ENCODE measurements at regions not wholly inside any gene's neighbourhood (a gene's known extent, or its start where the extent isn't known, plus 50 kb on each side); places are given as distances from the start of the nearest gene placed in this dataset.

DNA sequence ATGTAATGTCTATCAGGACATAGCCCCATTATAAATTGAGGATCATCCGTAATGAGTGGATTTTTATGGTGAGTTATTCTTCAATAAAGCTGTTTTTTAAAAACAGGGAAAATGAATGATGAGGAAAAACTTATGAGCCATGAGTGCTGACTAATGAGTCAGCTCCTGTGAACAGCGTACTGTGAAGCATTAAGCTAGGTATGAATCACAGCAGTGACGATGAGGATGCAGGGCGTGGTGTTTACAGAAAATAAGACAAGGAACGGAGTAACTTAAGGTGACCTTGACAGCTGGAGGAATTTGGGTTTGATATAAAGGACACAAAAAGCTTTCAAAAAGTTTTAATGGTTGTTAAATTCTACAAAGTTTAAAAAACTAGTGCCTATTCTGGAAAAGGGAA, 96.3 kb downstream of the FOXF2 start:
- no peak for DNase-seq

DNA sequence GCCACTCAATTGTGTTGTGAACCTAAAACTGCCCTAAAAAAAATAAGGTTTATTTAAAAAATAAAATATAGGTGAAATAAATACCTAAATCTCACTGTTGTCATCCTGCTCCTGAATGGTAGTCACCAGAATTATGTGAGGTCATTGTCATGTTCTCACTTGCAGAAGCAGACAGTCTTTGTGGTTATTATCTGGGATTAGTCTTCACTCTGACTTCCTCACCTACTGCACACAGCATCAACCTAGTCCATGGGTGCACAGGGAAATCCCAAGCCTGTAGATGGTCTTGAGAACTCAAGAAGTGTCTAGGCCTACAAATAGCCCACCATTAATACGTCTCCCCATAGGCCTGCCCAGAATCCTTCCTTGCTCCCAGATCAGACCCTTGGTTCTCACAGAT, 97.0 kb downstream of the FOXF2 start:
- no peak for DNase-seq

DNA sequence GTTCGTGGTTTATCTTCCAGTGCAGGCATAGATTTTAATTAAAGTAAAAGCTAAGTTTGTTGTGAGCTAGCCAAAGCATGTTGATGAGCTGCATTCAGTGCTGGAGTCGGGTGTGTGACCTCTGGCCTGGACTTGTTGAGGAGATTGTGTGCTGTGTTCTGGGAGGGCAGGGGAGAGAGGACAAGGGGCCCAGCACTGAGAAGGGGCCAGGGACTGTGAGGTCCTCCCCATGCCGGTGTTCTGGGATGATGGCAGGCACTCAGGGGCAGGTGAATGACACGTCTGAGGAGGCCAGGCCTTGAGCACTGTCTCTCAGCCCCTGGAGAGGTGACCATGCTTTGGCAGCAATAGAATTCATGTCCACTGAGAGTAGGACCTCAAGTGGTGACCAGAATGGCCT, 97.9 kb downstream of the FOXF2 start:
- no peak for DNase-seq

DNA sequence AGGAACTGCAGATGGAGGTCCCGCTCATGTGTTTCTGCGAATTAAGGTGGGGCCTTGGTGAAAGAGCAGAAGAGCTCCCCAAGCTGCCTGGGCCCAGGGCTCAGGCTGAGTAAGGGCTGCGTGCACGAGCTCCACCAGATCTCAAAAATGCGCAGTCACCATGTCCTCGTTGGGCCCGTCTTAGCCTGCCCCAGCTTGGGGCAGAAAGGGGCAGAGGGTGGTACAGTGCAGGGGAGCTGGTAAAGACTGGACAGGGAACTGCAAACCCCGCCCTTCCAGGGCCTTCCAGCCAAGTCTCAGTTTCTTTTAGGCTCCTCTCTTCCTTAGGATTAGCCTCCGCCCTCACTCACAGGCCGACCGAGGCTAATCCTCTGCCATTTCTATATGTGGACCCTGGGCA, 101.6 kb downstream of the FOXF2 start:
- no peak for DNase-seq

DNA sequence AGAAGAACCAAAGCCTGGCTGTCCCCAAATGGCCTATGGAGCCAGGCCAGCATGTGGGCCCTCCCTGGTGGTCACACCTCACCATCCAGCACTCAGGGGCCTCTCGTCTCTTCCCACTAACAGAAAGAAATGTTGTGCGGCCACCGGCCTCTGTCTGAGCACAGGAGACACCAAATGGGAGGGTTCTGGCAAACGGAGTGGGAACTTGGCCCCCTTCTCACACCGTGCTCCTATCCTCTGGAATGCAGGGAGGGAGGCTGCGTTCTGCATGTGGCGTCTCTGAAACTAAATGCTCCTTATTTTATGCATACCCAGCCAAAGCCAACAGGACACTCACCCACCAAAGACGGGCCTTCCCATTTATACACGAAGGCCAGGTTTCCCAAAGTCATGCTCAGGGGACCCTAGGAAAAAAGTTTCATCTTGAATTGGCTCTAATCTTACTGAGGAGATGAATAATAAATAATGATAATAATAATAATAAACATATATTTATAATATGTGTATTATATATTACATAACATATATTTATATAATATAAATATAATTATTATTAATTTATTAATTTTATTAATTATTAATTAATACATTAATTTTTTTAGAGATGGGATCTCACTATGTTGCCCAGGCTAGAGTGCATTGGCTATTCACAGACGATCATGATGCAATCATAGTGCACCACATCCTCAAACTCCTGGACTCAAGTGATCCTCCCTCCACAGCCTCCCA, 102.4 kb downstream of the FOXF2 start:
- DNase-seq: no peak

DNA sequence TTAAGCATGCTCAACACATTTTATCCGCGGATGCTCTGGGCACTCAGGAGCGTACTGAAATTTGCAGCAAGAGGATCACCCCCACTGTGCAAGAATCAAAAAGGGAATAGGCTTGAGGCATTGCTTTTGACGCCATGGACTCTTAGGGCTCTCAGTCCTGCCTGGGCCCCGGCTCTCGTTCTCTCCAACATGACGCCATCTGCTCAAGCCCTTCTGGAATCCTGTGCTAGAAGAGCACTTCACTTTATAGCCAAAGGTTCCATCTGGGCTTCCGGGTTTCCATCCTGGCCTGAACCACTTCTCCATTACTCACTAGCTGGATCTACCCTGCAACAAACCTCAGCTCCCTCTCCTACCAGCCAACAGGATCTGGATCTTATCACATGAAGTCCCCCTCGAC, 105.3 kb downstream of the FOXF2 start:
- DNase-seq: no peak

DNA sequence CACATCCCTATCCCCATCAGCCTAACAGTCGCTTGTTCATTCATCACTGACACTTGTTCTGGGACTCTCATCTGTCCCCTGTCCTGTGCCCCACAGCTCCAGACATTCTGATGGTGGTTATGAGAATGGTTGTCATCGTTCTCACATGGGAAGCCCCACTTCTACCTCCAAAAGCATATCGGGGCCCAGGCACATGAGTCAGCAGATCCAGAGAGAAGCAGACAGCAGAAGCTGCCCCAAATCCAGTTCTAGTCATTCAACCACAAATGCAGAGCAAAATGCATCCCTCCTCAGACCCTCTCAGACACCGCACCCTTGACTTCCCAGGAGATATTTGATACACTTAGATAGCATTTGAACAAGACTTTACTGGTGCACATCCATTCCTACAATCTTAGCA, 106.0 kb downstream of the FOXF2 start:
- no peak for DNase-seq

DNA sequence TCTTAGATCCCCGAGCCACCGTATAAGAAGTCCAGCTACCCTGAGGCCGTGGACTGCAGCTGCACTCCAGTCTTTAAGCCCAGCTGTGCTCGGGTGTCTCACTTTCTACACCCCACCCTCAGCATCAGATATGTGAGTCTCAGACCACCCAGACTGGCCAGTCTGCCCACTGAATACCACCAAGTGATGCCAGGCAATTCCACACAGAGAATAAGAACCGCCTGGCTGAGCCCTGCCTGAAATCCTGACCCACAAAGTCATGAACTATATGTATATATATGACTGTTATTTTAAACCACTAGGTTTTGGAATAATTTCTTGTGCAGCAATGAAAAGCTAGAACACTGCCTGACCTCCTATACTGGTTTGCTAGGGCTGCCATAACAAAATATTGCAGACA, 106.7 kb downstream of the FOXF2 start:
- DNase-seq: no peak

DNA sequence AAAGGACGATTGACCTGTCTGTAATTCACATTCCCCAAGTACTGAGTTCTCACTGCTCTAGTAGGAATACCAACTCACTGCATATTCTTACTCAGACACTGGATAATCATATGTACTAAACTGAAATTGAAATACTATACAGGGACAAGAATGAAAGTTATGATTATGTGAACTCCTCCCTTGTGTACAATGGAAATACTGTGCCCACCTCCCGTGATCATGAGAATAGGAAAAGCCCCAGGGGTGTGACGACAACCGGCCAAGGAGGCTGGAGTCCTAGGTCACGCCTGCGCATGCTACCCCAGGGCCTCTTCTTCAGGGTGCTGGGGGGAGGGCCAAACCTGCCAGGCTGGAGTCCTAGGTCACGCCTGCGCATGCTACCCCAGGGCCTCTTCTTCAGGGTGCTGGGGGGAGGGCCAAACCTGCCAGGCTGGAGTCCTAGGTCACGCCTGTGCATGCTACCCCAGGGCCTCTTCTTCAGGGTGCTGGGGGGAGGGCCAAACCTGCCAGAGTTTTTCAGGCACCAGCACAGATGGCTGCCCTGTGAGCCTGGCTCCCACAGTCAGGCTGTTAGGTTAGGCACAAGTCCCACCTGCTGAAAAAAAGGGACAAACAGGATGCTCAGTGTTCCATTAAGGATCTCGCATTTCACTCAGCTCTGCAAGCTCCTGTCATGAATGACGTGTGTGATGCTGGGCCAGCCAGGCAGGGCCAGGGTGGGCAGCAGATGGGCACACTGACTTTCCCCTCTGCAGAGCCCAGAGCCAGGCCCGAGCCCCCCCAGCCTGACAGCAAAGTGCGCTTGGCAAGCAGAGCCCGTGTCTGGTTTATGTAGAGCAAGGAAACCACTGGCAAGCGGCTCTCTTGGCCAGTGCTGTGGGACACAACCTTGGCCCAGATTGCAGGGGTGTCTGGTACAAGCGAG, 107.7 kb downstream of the FOXF2 start:
- DNase-seq: no peak

DNA sequence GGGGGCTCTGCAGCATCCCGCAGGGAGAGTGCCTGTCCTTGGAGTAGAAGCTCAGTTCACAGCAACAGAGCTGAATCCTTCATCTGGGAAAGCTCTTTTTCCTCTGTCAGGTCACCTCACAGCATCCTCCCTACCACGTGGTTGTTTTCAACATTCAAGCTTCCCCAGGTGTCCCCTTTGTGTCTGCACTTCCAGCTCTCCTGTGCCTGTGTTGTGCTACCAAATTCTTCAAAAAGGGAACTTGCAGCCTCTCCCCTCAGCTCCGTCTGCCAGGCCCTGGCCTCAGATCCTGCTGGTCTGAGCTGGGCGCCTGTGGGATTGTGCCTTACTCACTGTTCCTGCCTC, 108.4 kb downstream of the FOXF2 start:
- no peak for DNase-seq

DNA sequence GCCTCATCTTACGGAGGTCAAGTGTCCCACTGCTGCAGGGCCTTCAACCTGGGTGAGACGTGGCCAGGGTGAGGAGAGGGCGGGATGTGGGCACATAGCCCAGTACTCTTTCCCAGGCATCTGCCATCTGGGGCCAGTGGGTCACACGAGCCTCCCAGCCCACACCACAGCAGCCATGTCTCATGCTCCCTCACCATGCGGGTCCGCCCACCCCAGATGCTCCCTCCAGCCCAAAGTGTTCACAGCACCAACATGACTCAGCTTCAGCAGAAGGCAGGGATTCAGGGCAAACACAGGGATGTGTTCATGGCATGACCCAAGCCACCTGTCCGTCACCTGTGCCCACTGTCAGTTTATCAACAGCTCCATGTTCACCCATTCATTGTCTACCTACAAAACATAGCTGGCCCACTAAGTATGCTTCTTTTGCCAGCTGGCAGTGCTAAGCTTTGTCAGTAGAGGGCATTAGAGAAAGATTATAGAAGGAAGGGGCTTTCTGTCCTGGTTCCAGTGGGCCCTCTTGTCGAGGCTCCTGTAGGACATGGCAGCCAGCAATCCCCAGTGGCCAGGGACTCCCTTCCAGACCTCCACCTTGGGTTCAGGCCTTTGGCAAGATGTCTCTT, 109.2 kb downstream of the FOXF2 start:
- no peak for DNase-seq

DNA sequence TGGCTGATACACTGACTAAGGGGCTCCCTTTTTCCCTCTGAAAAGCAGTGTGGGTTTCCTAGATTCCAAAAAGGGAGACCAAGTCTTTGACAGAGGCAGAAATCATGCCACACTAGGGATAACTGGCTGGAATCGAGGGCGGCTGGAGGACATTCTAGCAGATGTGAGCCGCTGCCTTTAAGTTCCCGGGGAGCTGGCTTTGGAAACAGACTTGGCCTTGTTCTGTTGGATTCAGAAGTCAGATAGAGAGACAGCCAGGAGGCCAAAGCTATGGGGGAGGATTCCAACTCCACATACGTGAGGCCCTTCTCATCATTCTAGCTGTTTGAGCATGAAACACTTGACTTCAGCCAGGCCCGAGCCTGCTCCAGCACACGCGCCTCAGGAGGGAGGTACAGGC, 109.9 kb upstream of the FOXC1 start:
- no peak for DNase-seq

DNA sequence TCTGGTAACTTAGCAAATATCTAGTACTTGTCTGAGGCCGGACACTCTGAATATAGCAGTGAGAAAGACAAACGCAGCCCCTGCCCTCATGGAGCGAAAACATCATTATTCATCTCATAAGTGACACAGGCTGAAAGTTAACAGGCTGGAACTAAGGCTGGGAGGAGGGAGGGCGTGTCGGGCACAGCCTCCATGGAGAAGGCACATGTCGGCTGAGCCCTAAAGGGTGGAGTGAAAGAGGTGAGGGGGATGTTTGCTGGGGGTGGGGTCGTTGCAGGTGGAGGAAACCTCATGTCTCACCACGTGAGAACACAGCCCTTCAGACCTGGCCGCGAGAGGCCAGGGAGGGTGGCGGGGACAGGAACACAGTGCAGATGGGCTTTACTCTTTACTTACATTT, 108.8 kb upstream of the FOXC1 start:
- no peak for DNase-seq

DNA sequence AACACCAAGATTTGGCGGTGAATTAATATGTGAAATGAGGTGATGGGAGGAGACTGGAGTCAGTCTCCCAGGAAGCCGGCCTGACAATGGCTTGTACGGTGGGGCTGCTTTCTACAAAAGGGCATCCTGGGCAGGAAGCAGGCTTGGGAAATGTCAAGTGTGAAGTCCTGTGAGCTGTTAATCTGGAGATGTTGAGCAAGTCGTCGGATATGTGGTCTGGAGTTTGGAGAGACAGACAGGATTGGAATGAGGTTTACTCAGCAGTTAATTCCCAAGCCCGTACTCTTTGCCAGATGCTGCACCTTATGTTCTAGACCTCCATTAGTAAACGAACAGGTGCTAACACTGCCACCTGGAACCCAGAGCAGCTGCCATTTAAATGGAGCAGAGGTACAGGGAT, 107.7 kb upstream of the FOXC1 start:
- no peak for DNase-seq

DNA sequence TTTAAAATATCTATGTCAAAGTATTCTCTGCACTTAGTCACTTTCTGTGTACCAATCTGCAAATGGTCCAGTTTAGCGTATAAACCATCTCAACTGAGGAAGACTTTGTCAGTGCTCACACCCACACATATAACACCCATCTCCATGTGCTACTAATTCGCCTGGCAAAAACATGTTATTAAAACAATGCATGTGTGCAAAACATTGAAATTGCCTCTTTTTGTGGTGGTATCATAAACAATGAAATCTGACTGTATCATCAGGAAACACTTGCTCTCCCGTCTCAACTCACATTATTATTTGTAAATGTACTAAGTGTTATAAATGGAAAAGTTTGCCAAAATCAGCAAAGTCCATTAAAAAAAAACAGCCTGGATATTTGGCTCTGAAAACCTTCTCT, 105.9 kb upstream of the FOXC1 start:
- DNase-seq: no peak

DNA sequence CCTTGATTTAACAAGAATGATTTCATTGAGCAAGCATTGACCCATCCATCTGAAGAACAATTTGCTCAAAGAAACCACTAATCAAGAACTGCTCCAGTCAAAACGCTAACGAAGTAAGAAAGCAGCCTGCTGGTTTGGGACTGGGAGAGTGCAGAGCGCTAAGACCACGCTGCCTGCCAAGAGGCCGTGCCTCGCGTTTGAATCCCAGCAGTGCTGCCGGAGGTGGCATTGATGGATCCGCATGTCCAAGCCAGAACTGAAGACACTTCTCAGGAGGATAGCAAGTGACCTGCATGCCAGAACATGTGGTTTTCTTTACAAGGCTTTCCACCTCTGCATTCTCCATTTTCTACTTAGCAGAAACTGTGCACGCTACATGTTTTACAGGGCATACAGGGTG, 105.2 kb upstream of the FOXC1 start:
- DNase-seq: no peak

DNA sequence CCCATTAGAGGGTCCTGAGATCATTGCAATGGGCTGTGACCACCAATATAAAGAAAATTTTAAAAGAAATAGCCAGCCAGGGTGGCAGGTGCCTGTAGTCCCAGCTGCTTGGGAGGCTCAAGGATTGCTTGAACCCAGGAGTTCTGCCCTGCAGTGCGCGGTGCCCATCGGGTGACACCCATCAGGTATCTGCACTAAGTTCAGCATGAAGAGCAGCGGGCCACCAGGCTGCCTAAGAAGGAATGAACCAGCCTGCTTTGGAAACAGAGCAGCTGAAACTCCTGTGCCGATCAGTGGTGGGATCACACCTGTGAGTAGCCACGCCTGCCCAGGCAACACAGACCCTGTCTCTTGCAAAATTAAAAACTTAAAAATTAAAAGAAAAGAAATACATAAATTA, 102.5 kb upstream of the FOXC1 start:
- no peak for DNase-seq

DNA sequence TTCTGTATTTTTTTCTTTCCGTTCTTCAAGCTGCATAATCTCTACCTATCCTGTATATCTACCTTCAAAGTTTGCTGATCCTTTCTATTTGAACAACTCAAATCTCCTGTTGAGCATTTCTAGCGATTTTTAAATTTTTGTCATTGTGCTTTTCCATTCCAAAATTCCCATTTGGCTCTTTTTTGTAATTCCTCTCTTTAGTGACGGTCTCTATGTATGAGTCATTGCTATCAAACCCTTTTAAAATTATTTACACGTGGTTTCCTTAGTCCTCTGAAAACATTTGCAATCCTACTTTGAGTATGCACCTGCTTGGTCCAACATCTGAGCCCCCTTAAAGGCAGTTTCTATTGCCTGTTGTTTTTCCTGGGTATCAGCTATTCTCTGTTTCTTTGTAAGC, 100.5 kb upstream of the FOXC1 start:
- no peak for DNase-seq

DNA sequence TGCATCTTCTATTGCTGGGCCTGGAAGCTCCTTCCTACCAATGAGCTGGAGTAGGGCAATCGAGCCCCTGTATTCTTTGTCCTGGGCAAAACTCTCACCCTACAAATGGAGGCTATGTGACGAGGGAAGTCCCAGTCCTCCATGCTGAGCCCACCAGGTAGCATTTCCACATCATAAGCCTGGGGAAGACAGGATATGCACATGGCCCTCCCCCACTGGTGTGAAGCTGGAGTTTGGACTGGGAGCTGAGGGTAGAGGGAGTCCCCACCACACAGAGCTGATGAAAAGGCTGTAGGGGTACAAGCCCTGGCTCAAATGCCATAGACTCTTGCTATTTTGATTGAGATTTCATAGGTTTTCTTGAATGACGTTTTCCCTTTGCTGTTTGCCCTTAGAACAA, 99.5 kb upstream of the FOXC1 start:
- no peak for DNase-seq

DNA sequence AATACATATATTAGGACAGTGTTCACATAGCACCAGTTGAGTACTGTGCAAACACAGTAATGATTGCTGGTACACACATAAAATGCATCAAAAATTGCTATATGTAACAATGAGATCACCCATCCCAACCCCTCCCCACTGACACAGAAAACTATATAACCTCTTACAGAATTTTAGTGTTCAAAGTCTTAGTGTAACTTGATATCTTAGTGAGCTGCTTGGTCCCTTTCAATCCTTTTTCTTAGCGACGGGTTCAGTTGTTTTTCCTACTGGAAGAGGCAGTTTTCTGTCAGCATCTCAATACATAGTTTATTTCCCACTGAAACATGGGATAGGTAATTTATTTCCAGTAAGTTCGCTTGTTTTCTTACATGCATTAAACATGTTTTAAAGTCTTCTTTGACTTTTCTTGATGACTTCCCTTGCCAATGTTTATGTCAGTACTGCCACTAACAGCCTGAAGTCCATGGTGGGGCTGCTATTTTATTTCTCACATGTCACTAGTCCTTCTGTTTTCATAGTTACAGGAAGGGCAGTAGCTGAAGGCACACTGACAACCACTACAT, 96.4 kb upstream of the FOXC1 start:
- no peak for DNase-seq

DNA sequence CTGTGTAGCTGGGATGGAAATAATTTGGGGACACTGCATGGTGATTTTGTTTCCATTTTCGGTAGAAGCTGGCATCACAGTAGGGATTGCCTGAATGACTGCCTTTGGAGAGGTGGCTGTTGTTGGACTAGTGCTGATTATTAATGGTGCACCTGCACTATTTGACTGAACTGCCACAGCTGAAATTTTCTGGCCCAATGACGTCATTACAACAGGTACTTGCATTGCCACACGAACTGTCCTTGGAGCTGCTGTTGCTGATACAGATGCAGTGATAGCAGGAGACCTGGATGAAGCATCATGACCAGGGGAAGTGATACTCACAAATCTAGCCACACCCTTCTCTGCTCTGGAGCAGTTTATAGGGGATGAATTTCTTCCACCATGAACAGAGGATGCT, 95.6 kb upstream of the FOXC1 start:
- no peak for DNase-seq

DNA sequence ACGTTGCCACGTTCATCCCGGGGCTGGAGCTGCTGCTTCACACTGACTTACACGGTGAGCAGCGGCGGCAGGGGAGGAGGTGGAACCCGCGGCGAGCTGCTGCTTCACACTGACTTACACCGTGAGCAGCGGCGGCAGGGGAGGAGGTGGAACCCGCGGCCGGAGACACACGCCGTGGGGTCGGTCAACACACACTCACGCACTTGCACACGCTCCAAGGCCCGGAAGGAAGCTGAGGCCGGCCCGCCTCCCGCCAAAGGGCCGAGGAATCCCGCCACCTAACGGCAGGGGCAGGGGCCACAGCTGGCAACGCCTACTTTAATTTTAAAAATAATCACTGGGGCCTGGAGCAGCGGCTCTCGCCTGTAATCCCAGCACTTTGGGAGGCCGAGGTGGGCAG, 94.4 kb upstream of the FOXC1 start:
- no peak for DNase-seq

DNA sequence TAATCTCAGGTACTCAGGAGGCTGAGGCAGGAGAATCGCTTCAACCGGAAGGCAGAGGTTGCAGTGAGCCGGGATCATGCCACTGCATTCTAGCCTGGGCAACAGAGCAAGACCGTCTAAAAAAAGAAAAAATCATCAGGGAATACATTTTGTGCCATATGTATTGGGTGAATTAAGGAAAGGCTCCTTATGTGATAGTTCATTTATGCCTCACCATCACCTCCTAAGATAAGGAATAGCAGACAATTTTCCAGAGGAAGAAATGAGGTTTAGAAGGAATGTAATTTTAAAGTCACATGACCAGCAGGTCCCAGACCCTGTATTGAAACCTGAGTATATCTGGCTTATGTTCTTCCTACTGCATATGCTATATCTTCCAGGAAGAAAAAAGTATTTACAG, 93.9 kb upstream of the FOXC1 start:
- DNase-seq: no peak
